RWPE1 (cell line): ENCODE measurements at regions not wholly inside any gene's neighbourhood (a gene's known extent, or its start where the extent isn't known, plus 50 kb on each side); places are given as distances from the start of the nearest gene placed in this dataset.

Experiments used
- CTCF ChIA-PET: fragments of 350-600 bp; sonication (Branson Sonifier 250); formaldehyde crosslinking; extraction: SDS; loops from one replicate; lab custom pipeline; 2021; lab: Yijun Ruan, JAX
- POLR2A ChIA-PET: fragments of 400-600 bp; formaldehyde crosslinking; extraction: SDS; loops from one replicate; lab custom pipeline; 2020; ENCODE audit warnings: antibody characterized with exemption; ENCODE audit not compliant: low non-redundant PET; lab: Yijun Ruan, JAX
- DNase-seq: peaks from one replicate; pipeline ENCODE4 v3.0.0; 2012; ENCODE audit warnings: low spot score
- H3K27ac ChIP-seq: fragments of 450-650 bp; 2 replicates; pipeline ENCODE4 v1.5.1; 2017
- TF ChIP-seq, protein P1 (sequence below): fragments of 450-650 bp; conservative IDR thresholded peaks from 2 replicates; pipeline ENCODE4 v1.5.1; 2017; ENCODE audit warnings: low read depth, mild to moderate bottlenecking

DNA sequence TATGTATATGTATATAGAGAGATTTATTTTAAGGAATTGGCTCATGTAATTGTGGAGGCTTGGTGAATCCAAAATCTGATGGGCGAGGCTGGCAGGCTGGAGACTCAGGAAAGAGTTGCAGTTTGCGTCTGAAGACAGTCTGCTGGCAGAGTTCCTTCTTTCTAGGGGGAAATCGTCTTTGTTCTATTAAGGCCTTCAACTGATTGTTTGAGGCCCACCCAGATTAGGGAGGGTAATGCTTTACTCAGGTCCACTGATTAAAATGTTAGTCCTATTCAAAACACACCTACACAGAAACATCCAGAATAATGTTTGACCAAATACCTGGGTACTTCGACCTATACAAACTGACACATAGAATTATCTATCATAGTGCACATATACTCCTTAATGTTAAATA lies 149.5 kb downstream of the NAA11 start:
- no peak for DNase-seq
- ChIA-PET CTCF (no interaction called here), POLR2A (no interaction called here)
- TF ChIP-seq, protein P1, sequence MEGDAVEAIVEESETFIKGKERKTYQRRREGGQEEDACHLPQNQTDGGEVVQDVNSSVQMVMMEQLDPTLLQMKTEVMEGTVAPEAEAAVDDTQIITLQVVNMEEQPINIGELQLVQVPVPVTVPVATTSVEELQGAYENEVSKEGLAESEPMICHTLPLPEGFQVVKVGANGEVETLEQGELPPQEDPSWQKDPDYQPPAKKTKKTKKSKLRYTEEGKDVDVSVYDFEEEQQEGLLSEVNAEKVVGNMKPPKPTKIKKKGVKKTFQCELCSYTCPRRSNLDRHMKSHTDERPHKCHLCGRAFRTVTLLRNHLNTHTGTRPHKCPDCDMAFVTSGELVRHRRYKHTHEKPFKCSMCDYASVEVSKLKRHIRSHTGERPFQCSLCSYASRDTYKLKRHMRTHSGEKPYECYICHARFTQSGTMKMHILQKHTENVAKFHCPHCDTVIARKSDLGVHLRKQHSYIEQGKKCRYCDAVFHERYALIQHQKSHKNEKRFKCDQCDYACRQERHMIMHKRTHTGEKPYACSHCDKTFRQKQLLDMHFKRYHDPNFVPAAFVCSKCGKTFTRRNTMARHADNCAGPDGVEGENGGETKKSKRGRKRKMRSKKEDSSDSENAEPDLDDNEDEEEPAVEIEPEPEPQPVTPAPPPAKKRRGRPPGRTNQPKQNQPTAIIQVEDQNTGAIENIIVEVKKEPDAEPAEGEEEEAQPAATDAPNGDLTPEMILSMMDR, result no peak
- H3K27ac ChIP-seq, result no peak overlapping the region

DNA sequence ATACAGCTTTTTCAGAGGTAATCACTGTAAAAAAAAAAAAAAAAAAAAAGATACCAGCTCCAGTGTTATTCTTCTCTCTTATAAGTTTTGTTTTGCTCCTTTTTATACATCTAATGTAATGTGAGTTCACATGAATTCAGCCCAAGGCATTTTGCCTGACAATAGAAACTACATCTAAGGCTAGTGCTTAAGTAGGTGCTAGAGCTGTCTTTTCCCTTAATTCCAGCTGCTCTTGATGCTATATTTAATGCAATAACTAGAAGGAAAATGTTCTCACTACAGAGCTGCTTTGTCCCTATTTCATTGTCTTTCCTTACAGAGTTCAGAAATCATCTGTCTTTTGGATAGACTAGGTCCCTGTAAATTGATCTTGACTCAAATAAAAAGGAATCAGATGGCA lies 150.1 kb downstream of the NAA11 start:
- H3K27ac ChIP-seq, result no peak overlapping the region
- CTCF ChIA-PET, result no interaction called here
- POLR2A ChIA-PET, result no interaction called here
- TF ChIP-seq, protein P1, result no peak
- no peak for DNase-seq

DNA sequence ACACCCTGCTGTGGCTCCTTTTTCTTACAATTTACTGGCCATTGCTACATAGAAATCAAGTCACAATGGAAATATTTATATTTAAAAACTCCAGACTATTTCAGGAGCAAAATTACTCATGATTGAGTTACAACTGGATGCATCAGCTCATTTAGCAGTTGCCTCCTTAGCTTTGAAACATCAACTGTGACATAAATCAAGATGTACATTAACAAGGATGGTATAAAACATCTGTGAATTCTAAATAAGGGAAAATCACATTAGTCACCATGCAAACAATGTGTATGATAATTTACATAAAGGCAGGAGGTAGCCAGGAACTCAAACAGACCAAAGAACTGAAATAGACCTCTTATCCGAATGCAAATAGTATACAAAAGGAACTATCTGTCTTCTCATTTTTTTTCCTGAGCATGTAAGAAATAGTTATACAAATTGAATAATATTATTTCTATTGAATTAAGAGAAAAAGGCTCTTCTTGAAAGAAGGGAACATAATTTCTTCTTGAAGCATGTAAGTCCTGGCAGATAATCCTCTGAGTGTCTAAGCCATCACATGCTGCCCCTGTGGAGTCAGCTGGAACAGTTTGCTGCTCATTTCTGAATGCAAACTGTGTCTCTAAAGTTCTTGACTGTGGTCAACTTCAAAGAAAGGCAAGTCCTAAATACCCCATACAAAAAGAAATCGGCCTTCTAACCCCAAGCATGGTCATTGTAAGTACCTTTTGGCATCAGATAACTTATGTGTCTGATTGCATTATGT lies 151.2 kb downstream of the NAA11 start:
- DNase-seq, result no peak
- CTCF ChIA-PET, result no interaction called here
- no peak overlapping the region for H3K27ac ChIP-seq
- TF ChIP-seq, protein P1, result no peak
- POLR2A ChIA-PET, result no interaction called here

DNA sequence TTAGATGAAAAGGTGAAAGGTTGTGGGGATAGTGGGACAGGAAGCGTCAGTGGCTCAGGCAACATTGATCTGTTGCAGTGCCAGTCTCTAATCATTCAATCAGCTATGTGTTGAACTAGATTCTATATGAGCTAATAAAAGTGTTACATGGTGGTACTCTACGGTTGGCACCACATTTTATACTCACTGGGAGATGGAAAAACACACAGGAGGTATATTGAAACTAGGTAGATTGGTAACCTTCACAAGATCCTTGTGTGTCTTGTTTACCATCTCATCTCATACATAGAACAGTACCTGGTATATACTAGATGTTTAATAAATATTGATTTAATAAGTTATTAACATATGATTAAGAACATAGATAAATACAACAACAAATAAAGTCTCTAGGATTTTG lies 152.7 kb downstream of the NAA11 start:
- no peak for DNase-seq
- TF ChIP-seq, protein P1, result no peak
- POLR2A ChIA-PET, result no interaction called here
- CTCF ChIA-PET, result interaction anchor here (0.7 kb wide), 1 partner anchor 10 kb away, joined by 3 read pairs; no protein-coding TSS in a partner anchor
- H3K27ac ChIP-seq, result no peak overlapping the region

DNA sequence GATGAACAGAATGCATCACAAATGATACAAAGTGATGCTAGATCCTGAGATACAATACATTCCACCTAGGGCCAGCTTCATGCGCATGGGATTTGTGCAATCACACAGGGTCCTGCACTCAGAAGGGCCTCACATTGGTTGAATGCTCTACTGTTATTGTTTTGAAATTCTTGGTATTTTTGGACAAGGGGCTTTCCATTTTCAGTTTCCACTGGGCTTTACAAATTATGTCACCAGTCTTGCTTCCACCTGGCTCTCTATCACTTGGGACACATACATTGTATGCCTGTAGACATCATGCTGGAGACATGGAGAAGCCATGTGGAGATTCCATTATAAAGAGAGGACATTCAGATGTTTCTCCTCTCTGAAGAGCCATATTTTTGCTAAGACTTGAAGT lies 155.8 kb downstream of the NAA11 start:
- TF ChIP-seq, protein P1, result no peak
- ChIA-PET CTCF (no interaction called here), POLR2A (no interaction called here)
- no peak overlapping the region for H3K27ac ChIP-seq
- DNase-seq, result no peak

DNA sequence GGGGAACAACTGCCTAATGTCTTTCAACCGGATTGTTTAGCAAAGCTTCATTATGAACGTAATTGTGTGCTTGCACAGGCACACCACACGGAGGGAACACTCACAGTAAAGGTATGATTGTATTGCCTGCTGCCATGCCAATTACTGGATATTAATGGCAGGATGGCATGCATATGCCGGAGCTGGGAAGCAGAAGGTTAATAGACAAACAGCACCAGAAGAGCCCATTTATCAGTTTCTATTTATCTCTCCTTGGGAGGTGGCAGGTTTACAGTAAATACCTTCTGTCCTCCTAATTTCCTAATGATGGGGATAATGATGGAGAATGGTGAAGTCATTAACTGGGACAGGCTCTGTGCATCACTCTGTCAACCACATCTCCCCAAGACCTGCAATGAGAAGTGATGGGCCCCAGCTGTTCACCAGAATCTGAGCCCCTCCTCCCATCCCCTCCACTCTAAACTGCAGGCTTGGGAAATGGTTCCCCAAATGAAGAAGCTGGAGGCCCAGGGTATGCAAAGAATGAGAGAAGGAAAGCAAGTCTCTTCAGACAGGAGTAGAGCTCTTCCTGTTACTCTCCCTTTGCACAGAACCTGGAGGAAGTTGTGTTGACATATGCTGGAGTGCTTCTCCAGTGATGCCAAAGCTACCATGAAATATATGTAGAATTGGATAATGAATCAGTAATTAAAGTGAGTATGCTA lies 160.8 kb downstream of the NAA11 start:
- POLR2A ChIA-PET, result no interaction called here
- H3K27ac ChIP-seq, result no peak overlapping the region
- CTCF ChIA-PET, result interaction anchor here (0.6 kb wide), 1 partner anchor 26 kb away, joined by 3 read pairs; no protein-coding TSS in a partner anchor
- TF ChIP-seq, protein P1, result no peak
- DNase-seq, result no peak
